IMR-90 (cell line): ENCODE measurements at regions not wholly inside any gene's neighbourhood (a gene's known extent, or its start where the extent isn't known, plus 50 kb on each side); places are given as distances from the start of the nearest gene placed in this dataset.

Experiments
- ATAC-seq: fragments of 200-7000 bp; cut with Tn5 transposase; 2 replicates; pipeline ENCODE4 v1.9.1; 2020; ENCODE audit warnings: low read depth, mild to moderate bottlenecking, moderate library complexity
- BruUV-seq: library from RNA; stranded (reverse); fragments of 400-500 nt; replicated peaks from 2 replicates; lab custom pipeline; 2021; lab: Mats Ljungman, UMichigan
- CTCF ChIA-PET: fragments of 300-600 bp; formaldehyde crosslinking; extraction: SDS; loops from one replicate; lab custom pipeline; 2021; ENCODE audit warnings: antibody characterized with exemption; lab: Yijun Ruan, JAX
- POLR2A ChIA-PET: fragments of 300-600 bp; sonication (Branson Sonifier 250); formaldehyde crosslinking; loops from one replicate; lab custom pipeline; 2022; ENCODE audit warnings: antibody characterized with exemption; ENCODE audit not compliant: unreplicated experiment; lab: Charles Lee
- DNase-seq: peaks from one replicate; pipeline ENCODE4 v3.0.0; 2013
- H2AFZ ChIP-seq: replicated peaks from 2 replicates; pipeline ENCODE3; 2013; ENCODE audit warnings: low read length, mild to moderate bottlenecking; ENCODE audit not compliant: poor library complexity
- H2AK5ac ChIP-seq: 2 replicates; pipeline ENCODE4 v1.6.1; 2013; ENCODE audit warnings: low read depth, low read length, inconsistent platforms
- H2AK9ac ChIP-seq: replicated peaks from 2 replicates; pipeline ENCODE3; 2013; ENCODE audit warnings: mild to moderate bottlenecking, low read depth, low read length, moderate library complexity; ENCODE audit not compliant: poor library complexity
- H2BK120ac ChIP-seq: 2 replicates; pipeline ENCODE4 v1.6.1; 2013; ENCODE audit warnings: low read depth, low read length, inconsistent platforms
- H2BK15ac ChIP-seq: 3 replicates; pipeline ENCODE4 v1.6.1; 2013; ENCODE audit warnings: low read depth, low read length, inconsistent platforms
- H2BK20ac ChIP-seq: 2 replicates; pipeline ENCODE4 v1.6.1; 2013; ENCODE audit warnings: low read depth, mild to moderate bottlenecking, inconsistent platforms, low read length, moderate library complexity
- H2BK5ac ChIP-seq: 2 replicates; pipeline ENCODE4 v1.6.1; 2013; ENCODE audit warnings: mild to moderate bottlenecking, low read depth, low read length, inconsistent platforms; ENCODE audit not compliant: poor library complexity, severe bottlenecking
- H3K14ac ChIP-seq: replicated peaks from 2 replicates; pipeline ENCODE4 v1.6.1; 2013; ENCODE audit warnings: low read depth, low read length, inconsistent platforms
- H3K18ac ChIP-seq: 2 replicates; pipeline ENCODE4 v1.6.1; 2013; ENCODE audit warnings: low read depth, low read length, control low read depth
- H3K23ac ChIP-seq: 2 replicates; pipeline ENCODE4 v1.6.1; 2013; ENCODE audit warnings: low read depth, low read length, inconsistent platforms
- H3K27ac ChIP-seq: 2 replicates; pipeline ENCODE4 v1.5.1; 2013; ENCODE audit warnings: mild to moderate bottlenecking, control low read depth, low read length; ENCODE audit not compliant: insufficient read depth
- H3K27me3 ChIP-seq: 2 replicates; pipeline ENCODE4 v1.6.1; 2013; ENCODE audit warnings: low read length; ENCODE audit not compliant: control insufficient read depth, insufficient read depth
- H3K36me3 ChIP-seq: 2 replicates; pipeline ENCODE4 v1.6.1; 2013; ENCODE audit warnings: low read length, mixed read lengths; ENCODE audit not compliant: control insufficient read depth, insufficient read depth
- H3K4ac ChIP-seq: 2 replicates; pipeline ENCODE4 v1.6.1; 2013; ENCODE audit warnings: low read depth, low read length, inconsistent platforms
- H3K4me1 ChIP-seq: 2 replicates; pipeline ENCODE4 v1.6.1; 2013; ENCODE audit warnings: low read length, mixed read lengths; ENCODE audit not compliant: control insufficient read depth, insufficient read depth
- H3K4me2 ChIP-seq: 2 replicates; pipeline ENCODE4 v1.6.1; 2013; ENCODE audit warnings: low read depth, mild to moderate bottlenecking, control low read depth, low read length, moderate library complexity
- H3K4me3 ChIP-seq: 2 replicates; pipeline ENCODE4 v1.5.1; 2013; ENCODE audit warnings: low read depth, mild to moderate bottlenecking, control low read depth, low read length, moderate library complexity; ENCODE audit not compliant: insufficient read depth
- H3K56ac ChIP-seq: 2 replicates; pipeline ENCODE4 v1.6.1; 2013; ENCODE audit warnings: low read length, inconsistent platforms; ENCODE audit not compliant: insufficient read depth; ENCODE audit errors: extremely low read depth
- H3K79me1 ChIP-seq, 2 experiments: 2 replicates each; pipeline ENCODE4 v1.6.1; 2013; ENCODE audit warnings: low read length in 2 of 2, inconsistent platforms in 1 of 2, low read depth in 1 of 2
- H3K9ac ChIP-seq: 2 replicates; pipeline ENCODE4 v1.6.1; 2013; ENCODE audit warnings: low read depth, low read length, control low read depth
- H3K9me1 ChIP-seq: 2 replicates; pipeline ENCODE4 v1.6.1; 2013; ENCODE audit warnings: low read length, inconsistent platforms; ENCODE audit not compliant: insufficient read depth
- H3K9me3 ChIP-seq: 2 replicates; pipeline ENCODE4 v1.6.1; 2013; ENCODE audit warnings: low read length; ENCODE audit not compliant: control insufficient read depth, insufficient read depth
- H4K20me1 ChIP-seq: 2 replicates; pipeline ENCODE4 v1.6.1; 2013; ENCODE audit warnings: low read length, inconsistent platforms; ENCODE audit not compliant: insufficient read depth
- H4K5ac ChIP-seq: 2 replicates; pipeline ENCODE4 v1.6.1; 2013; ENCODE audit warnings: mild to moderate bottlenecking, low read depth, low read length, control low read depth
- H4K8ac ChIP-seq, 2 experiments: 2 replicates each; pipeline ENCODE4 v1.6.1; 2013; ENCODE audit warnings: low read depth in 2 of 2, low read length in 2 of 2, control low read depth in 1 of 2, inconsistent platforms in 1 of 2
- H4K91ac ChIP-seq: 2 replicates; pipeline ENCODE4 v1.6.1; 2013; ENCODE audit warnings: low read depth, low read length, inconsistent platforms; ENCODE audit not compliant: insufficient read depth
- FOS ChIP-seq: fragments of 150-350 bp; IDR thresholded peaks from 2 replicates; pipeline ENCODE4 v1.6.1; 2016; ENCODE audit warnings: low read depth, low read length
- MAFK ChIP-seq: IDR thresholded peaks from 2 replicates; pipeline ENCODE4 v1.6.1; 2012; ENCODE audit warnings: low read depth, low read length, improper control_type of control experiment
- WGBS, 2 experiments: methylation state at CpG; one replicate each; pipeline versions ENCODE4 v1.1.5 to v1.1.7; 2013; ENCODE audit warnings: missing lambda C conversion rate in 2 of 2; ENCODE audit not compliant: insufficient read length in 1 of 2; ENCODE audit errors: extremely low coverage in 2 of 2; 5-methylcytosine and 5-hydroxymethylcytosine counted together
- dilution Hi-C: fragments of 300-500 bp; cut with HindIII; formaldehyde crosslinking; loops from one replicate; pipeline ENCODE4 v1.14.3; 2018; ENCODE audit warnings: low sequenced_read_pairs; ENCODE audit not compliant: unreplicated experiment
- in situ Hi-C: fragments of 300-500 bp; cut with MboI; formaldehyde crosslinking; loops from 3 replicates; pipeline ENCODE4 v1.14.3; 2019; ENCODE audit warnings: low sequenced_read_pairs, inconsistent platforms, mixed read lengths
- intact Hi-C: fragments of 100-400 bp; cut with micrococcal nuclease; formaldehyde crosslinking; loops from 2 replicates; pipeline ENCODE4 v1.10.0; 2022

GRCh38 chr5:57834829-57835608, 352.4 kb upstream of the ACTBL2 start (continued):
- no peak for TF ChIP-seq MAFK
- TF ChIP-seq FOS, result no peak

GRCh38 chr5:57833489-57833888, 350.9 kb upstream of the ACTBL2 start:
- peak overlapping the region; percentile 88 for H4K5ac ChIP-seq
- H4K8ac ChIP-seq, result peak overlapping the region in 1 of 2 experiments; percentile 13; a peak in 1 of 4 replicates
- H4K20me1 ChIP-seq, result no peaks in the 10 kb centered on the region
- H3K4me2 ChIP-seq, result no peak overlapping the region
- no peak for TF ChIP-seq MAFK
- peak overlapping the region; percentile 86; the same call in 1 of the 2 replicates for H2BK120ac ChIP-seq
- H3K18ac ChIP-seq, result peak overlapping the region; percentile 83; the same call in 1 of the 2 replicates
- H2AK5ac ChIP-seq, result peak overlapping the region; percentile 65; the same call in 1 of the 2 replicates
- H2AK9ac ChIP-seq, result no peak overlapping the region
- dilution Hi-C loops, result no loop called here
- CTCF ChIA-PET, result no interaction called here
- H3K27me3 ChIP-seq, result no peaks in the 10 kb centered on the region
- H2BK15ac ChIP-seq, result peak overlapping the region; percentile 97; the same call in 2 of the 3 replicates
- intact Hi-C loops, result no loop called here
- H3K9me3 ChIP-seq, result peaks cover 3% of the 10 kb centered on the region; the same call in 1 of the 2 replicates
- H2AFZ ChIP-seq, result no peak overlapping the region
- DNase-seq (no peak), ATAC-seq (no peak)
- WGBS, 2 experiments, result no CpG with 5 or more reads among the region's 4 CpGs
- H3K4me3 ChIP-seq, result no peak overlapping the region
- H3K9me1 ChIP-seq, result peaks cover 3% of the 10 kb centered on the region; the same call in 1 of the 2 replicates
- H3K27ac ChIP-seq, result no peak overlapping the region
- no peaks in the 10 kb centered on the region for H3K36me3 ChIP-seq
- peak overlapping the region; percentile 91 for H2BK20ac ChIP-seq
- BruUV-seq, result no TSS peak
- H3K4me1 ChIP-seq, result peaks cover 16% of the 10 kb centered on the region
- no peak overlapping the region for H3K56ac ChIP-seq
- H2BK5ac ChIP-seq, result peak overlapping the region; percentile 64
- POLR2A ChIA-PET, result no interaction called here
- H3K4ac ChIP-seq, result peak overlapping the region; percentile 77
- H3K23ac ChIP-seq, result peak overlapping the region; percentile 68; the same call in 1 of the 2 replicates
- no peaks in the 10 kb centered on the region for H3K79me1 ChIP-seq
- peak overlapping the region; percentile 88 for H3K14ac ChIP-seq
- H3K9ac ChIP-seq, result no peak overlapping the region
- H4K91ac ChIP-seq, result peak overlapping the region; percentile 50
- in situ Hi-C loops, result no loop called here
